Left ventricle myocardium superior (tissue), 1 donor: ENCODE measurements at regions not wholly inside any gene's neighbourhood (a gene's known extent, or its start where the extent isn't known, plus 50 kb on each side); places are given as distances from the start of the nearest gene placed in this dataset.

Experiments
- ATAC-seq: fragments of 200-7000 bp; cut with Tn5 transposase; one replicate; pipeline ENCODE4 v1.9.1; 2020; ENCODE audit warnings: mild to moderate bottlenecking, moderate library complexity
- DNase-seq: peaks from one replicate; pipeline ENCODE4 v3.0.0-alpha.2; 2020
- intact Hi-C: fragments of 100-400 bp; cut with micrococcal nuclease; formaldehyde crosslinking; loops from one replicate; pipeline ENCODE4 v1.11.0; 2022
- donor health status: DM: no; HTN: yes; CAD: no; lungs with severe emphysema.

- ATAC-seq (no peak), DNase-seq (no peak)
- intact Hi-C loops, result no loop called here
Measured at GRCh38 chr16:27706156-27706865, 156.4 kb downstream of the KATNIP start.

GRCh38 chr16:27706866-27707685 lies 157.1 kb downstream of the KATNIP start:
- no peak for ATAC-seq
- no peak for DNase-seq
- intact Hi-C loops, result no loop called here

GRCh38 chr16:27708651-27709050 lies 158.7 kb downstream of the KATNIP start:
- ATAC-seq (no peak), DNase-seq (no peak)
- intact Hi-C loops, result no loop called here

GRCh38 chr16:27712251-27712711 lies 162.3 kb downstream of the KATNIP start:
- DNase-seq (no peak), ATAC-seq (no peak)
- intact Hi-C loops, result no loop called here

GRCh38 chr16:27717726-27718125 lies 167.8 kb downstream of the KATNIP start:
- intact Hi-C loops, result loop anchor here (2.0 kb wide), 1 partner anchor 19 kb away; no protein-coding TSS in a partner anchor
- ATAC-seq (no peak), DNase-seq (no peak)

- ATAC-seq, result no peak
- no peak for DNase-seq
- intact Hi-C loops, result no loop called here
Measured at GRCh38 chr16:27718201-27719105, 168.5 kb downstream of the KATNIP start.

GRCh38 chr16:27719106-27719445 lies 169.1 kb downstream of the KATNIP start:
- DNase-seq (no peak), ATAC-seq (no peak)
- intact Hi-C loops, result no loop called here

- DNase-seq (peak; percentile 68), ATAC-seq (peak; percentile 24)
- intact Hi-C loops, result no loop called here
Measured at GRCh38 chr16:27720731-27721530, 171.0 kb downstream of the KATNIP start.

GRCh38 chr16:27721531-27722181 lies 171.7 kb downstream of the KATNIP start:
- ATAC-seq, result peak; percentile 94
- DNase-seq, result peak; percentile 82
- intact Hi-C loops, result no loop called here

- intact Hi-C loops, result no loop called here
- no peak for DNase-seq
- ATAC-seq, result no peak
Measured at GRCh38 chr16:27722207-27722606, 172.3 kb downstream of the KATNIP start.

- intact Hi-C loops, result no loop called here
- DNase-seq (no peak), ATAC-seq (no peak)
Measured at GRCh38 chr16:27722892-27723450, 173.0 kb downstream of the KATNIP start.

- intact Hi-C loops, result no loop called here
- ATAC-seq (no peak), DNase-seq (no peak)
Measured at GRCh38 chr16:27723711-27724481, 174.0 kb downstream of the KATNIP start.

GRCh38 chr16:27724482-27725235 lies 174.7 kb downstream of the KATNIP start:
- intact Hi-C loops, result no loop called here
- DNase-seq (peak; percentile 52), ATAC-seq (peak; percentile 16)

GRCh38 chr16:27725236-27726000 lies 175.5 kb downstream of the KATNIP start:
- DNase-seq (no peak), ATAC-seq (no peak)
- intact Hi-C loops, result no loop called here

- DNase-seq, result no peak
- intact Hi-C loops, result no loop called here
- no peak for ATAC-seq
Measured at GRCh38 chr16:27726621-27727261, 176.8 kb downstream of the KATNIP start.
